OCI-LY1 (cell line): ENCODE measurements at regions not wholly inside any gene's neighbourhood (a gene's known extent, or its start where the extent isn't known, plus 50 kb on each side); places are given as distances from the start of the nearest gene placed in this dataset.
"Not testable (repeated sequence)": the region's sequence is repeated elsewhere in the genome, so short reads cannot be mapped to it uniquely, and the experiment has no call there.

Experiments
- H2AFZ ChIP-seq: fragments of 200-600 bp; sonication (generic), shearing (Covaris generic); 2 replicates; pipeline ENCODE4 v1.6.0; 2014; ENCODE audit warnings: antibody characterized with exemption, mild to moderate bottlenecking, low read length
- H3F3A ChIP-seq: fragments of 200-600 bp; sonication (generic), shearing (Covaris generic); 2 replicates; pipeline ENCODE4 v1.6.0; 2014; ENCODE audit warnings: mild to moderate bottlenecking, antibody characterized with exemption, low read length, moderate library complexity; ENCODE audit not compliant: insufficient read depth
- H3K27ac ChIP-seq: fragments of 200-600 bp; sonication (generic); 2 replicates; pipeline ENCODE4 v1.5.1; 2014; ENCODE audit warnings: low read length, mixed run types, mild to moderate bottlenecking, low read depth; ENCODE audit not compliant: poor library complexity, severe bottlenecking
- H3K27me3 ChIP-seq: fragments of 200-600 bp; sonication (generic); 2 replicates; pipeline ENCODE4 v1.6.0; 2014; ENCODE audit warnings: antibody characterized with exemption, mild to moderate bottlenecking, low read length, moderate library complexity; ENCODE audit not compliant: insufficient read depth
- H3K36me3 ChIP-seq: fragments of 200-600 bp; sonication (generic); 2 replicates; pipeline ENCODE4 v1.6.1; 2014; ENCODE audit warnings: mild to moderate bottlenecking, antibody characterized with exemption, low read length, moderate library complexity, mixed read lengths; ENCODE audit not compliant: insufficient read depth
- H3K4me1 ChIP-seq: fragments of 200-600 bp; sonication (generic); 2 replicates; pipeline ENCODE4 v1.5.1; 2014; ENCODE audit warnings: mild to moderate bottlenecking, low read length, moderate library complexity; ENCODE audit not compliant: insufficient read depth, severe bottlenecking
- H3K4me2 ChIP-seq: fragments of 200-600 bp; sonication (generic), shearing (Covaris generic); 2 replicates; pipeline ENCODE4 v1.6.1; 2014; ENCODE audit warnings: low read length
- H3K4me3 ChIP-seq: fragments of 200-600 bp; sonication (generic); 2 replicates; pipeline ENCODE4 v1.5.1; 2014; ENCODE audit warnings: low read length, low read depth, mild to moderate bottlenecking, mixed read lengths; ENCODE audit not compliant: poor library complexity, severe bottlenecking
- H3K79me2 ChIP-seq: fragments of 200-600 bp; shearing (Covaris generic); 2 replicates; pipeline ENCODE4 v1.6.1; 2016; ENCODE audit warnings: mixed run types, low read length, mixed read lengths; ENCODE audit not compliant: insufficient read depth
- H3K9ac ChIP-seq: fragments of 200-600 bp; sonication (generic), shearing (Covaris generic); 2 replicates; pipeline ENCODE4 v1.6.1; 2014; ENCODE audit warnings: mild to moderate bottlenecking, low read length, mixed read lengths
- H3K9me2 ChIP-seq: fragments of 200-600 bp; sonication (generic), shearing (Covaris generic); 2 replicates; pipeline ENCODE4 v1.6.1; 2014; ENCODE audit warnings: low read depth, mild to moderate bottlenecking, low read length, mixed read lengths
- H3K9me3 ChIP-seq: fragments of 200-600 bp; shearing (Covaris generic); 2 replicates; pipeline ENCODE4 v1.6.1; 2014; ENCODE audit warnings: low read length, mixed read lengths
- H4K20me1 ChIP-seq: fragments of 200-600 bp; sonication (generic), shearing (Covaris generic); 2 replicates; pipeline ENCODE4 v1.6.0; 2016; ENCODE audit warnings: mild to moderate bottlenecking, low read length; ENCODE audit not compliant: insufficient read depth
- CTCF ChIP-seq: fragments of 200-600 bp; sonication (generic), shearing (Covaris generic); IDR thresholded peaks from 2 replicates; pipeline ENCODE4 v1.5.1; 2017; ENCODE audit warnings: mild to moderate bottlenecking, antibody characterized with exemption, low read length, moderate library complexity, mixed read lengths
- EZH2 ChIP-seq: fragments of 200-600 bp; sonication (generic), shearing (Covaris generic); IDR thresholded peaks from 2 replicates; pipeline ENCODE4 v1.8.0; 2017; ENCODE audit warnings: borderline replicate concordance, mixed run types, mild to moderate bottlenecking, antibody characterized with exemption, low read length, moderate library complexity, mixed read lengths

GRCh38 chr1:232127190-232127589, 500.6 kb downstream of the DISC1 start:
- Histone ChIP-seq H3K79me2 (no peaks in the 10 kb centered on the region), H3K9me3 (0 out of 2 replicates have a peak, but pooled peaks cover 3% of the 10 kb centered on the region), H2AFZ (no peak overlapping the region), H3F3A (no peaks in the 10 kb centered on the region), H3K4me3 (no peak overlapping the region), H3K4me1 (no peaks in the 10 kb centered on the region), H3K27me3 (no peaks in the 10 kb centered on the region), H3K36me3 (no peaks in the 10 kb centered on the region; the same call in 1 of the 2 replicates), H4K20me1 (no peaks in the 10 kb centered on the region), H3K9ac (no peak overlapping the region), H3K4me2 (no peak overlapping the region), H3K9me2 (no peaks in the 10 kb centered on the region), H3K27ac (no peak overlapping the region)
- TF ChIP-seq EZH2 (no peak), CTCF (no peak)

GRCh38 chr1:232123775-232124659, 497.4 kb downstream of the DISC1 start:
- H3F3A ChIP-seq: no peaks in the 10 kb centered on the region
- H3K9me2 ChIP-seq: no peaks in the 10 kb centered on the region
- no peaks in the 10 kb centered on the region for H3K79me2 ChIP-seq
- no peaks in the 10 kb centered on the region for H4K20me1 ChIP-seq
- no peak overlapping the region for H3K27ac ChIP-seq
- no peak overlapping the region for H3K4me2 ChIP-seq
- H3K9ac ChIP-seq: no peak overlapping the region
- no peaks in the 10 kb centered on the region for H3K27me3 ChIP-seq
- no peak for TF ChIP-seq EZH2
- no peak for TF ChIP-seq CTCF
- no peaks in the 10 kb centered on the region for H3K9me3 ChIP-seq
- H3K4me3 ChIP-seq: no peak overlapping the region
- no peaks in the 10 kb centered on the region for H3K4me1 ChIP-seq
- H3K36me3 ChIP-seq: no peaks in the 10 kb centered on the region
- no peak overlapping the region for H2AFZ ChIP-seq

GRCh38 chr1:232117903-232118302, 491.3 kb downstream of the DISC1 start:
- not testable (repeated sequence) for H3K79me2 ChIP-seq

GRCh38 chr1:232114985-232115384, 488.4 kb downstream of the DISC1 start:
- Histone ChIP-seq H3F3A (no peaks in the 10 kb centered on the region), H3K4me1 (no peaks in the 10 kb centered on the region), H3K4me3 (no peak overlapping the region), H3K36me3 (no peaks in the 10 kb centered on the region), H3K4me2 (no peak overlapping the region), H2AFZ (no peak overlapping the region), H3K27ac (no peak overlapping the region), H3K9me2 (no peaks in the 10 kb centered on the region), H3K27me3 (no peaks in the 10 kb centered on the region), H3K79me2 (no peaks in the 10 kb centered on the region), H4K20me1 (no peaks in the 10 kb centered on the region), H3K9ac (no peak overlapping the region), H3K9me3 (no peaks in the 10 kb centered on the region)
- no peak for TF ChIP-seq CTCF
- TF ChIP-seq EZH2: no peak

More at GRCh38 chr1:232117903-232118302, 491.3 kb downstream of the DISC1 start:
- not testable (repeated sequence) for H3K9ac ChIP-seq, H3K27me3 ChIP-seq, H3K27ac ChIP-seq, H4K20me1 ChIP-seq, H3F3A ChIP-seq, H3K9me3 ChIP-seq, H3K36me3 ChIP-seq, H3K4me3 ChIP-seq, H2AFZ ChIP-seq, H3K4me1 ChIP-seq, H3K9me2 ChIP-seq, H3K4me2 ChIP-seq
